T-cell (primary cell): ENCODE measurements at regions not wholly inside any gene's neighbourhood (a gene's known extent, or its start where the extent isn't known, plus 50 kb on each side); places are given as distances from the start of the nearest gene placed in this dataset.

Experiments used
- ATAC-seq, 4 experiments: fragments of 200-7000 bp in 3 of 4; fragments of 150-1000 bp in 1 of 4; cut with Tn5 transposase; replicated peaks in 1 of 4; 1 replicate in 3 of 4; 2 replicates in 1 of 4; pipeline ENCODE4 v1.10.0; 2021; ENCODE audit warnings: moderate library complexity in 3 of 4, mild to moderate bottlenecking in 2 of 4, moderate number of reproducible peaks in 1 of 4
- CTCF ChIA-PET, 2 donors: fragments of 300-600 bp; sonication (Branson Sonifier 250); formaldehyde crosslinking; loops; one replicate each; lab custom pipeline; 2022; ENCODE audit warnings: antibody characterized with exemption in 2 of 2; lab: Charles Lee
- POLR2A ChIA-PET, 2 donors: fragments of 300-600 bp; sonication (Branson Sonifier 250); formaldehyde crosslinking; loops; one replicate each; lab custom pipeline; 2022; ENCODE audit warnings: antibody characterized with exemption in 2 of 2; lab: Charles Lee
- DNase-seq, 35 experiments: peaks; one replicate each; pipeline versions ENCODE4 v3.0.0 to v3.0.0-alpha.2; 2013 to 2023
- H3K27ac ChIP-seq: one replicate; pipeline ENCODE4 v1.5.1; 2013; ENCODE audit warnings: low read length
- H3K27me3 ChIP-seq, 2 experiments: replicated peaks in 1 of 2; 1 replicate in 1 of 2; 2 replicates in 1 of 2; pipeline versions ENCODE4 v1.6.1 to v1.7.0; 2013; ENCODE audit warnings: low read length in 1 of 2, mixed read lengths in 1 of 2; ENCODE audit not compliant: control insufficient read depth in 2 of 2, insufficient read depth in 2 of 2; ENCODE audit errors: extremely low read depth in 1 of 2
- H3K36me3 ChIP-seq, 2 donors: 1 replicate in 1 of 2; 2 replicates in 1 of 2; pipeline versions ENCODE4 v1.6.1 to v1.7.0; 2013; ENCODE audit warnings: low read length in 1 of 2; ENCODE audit not compliant: control insufficient read depth in 2 of 2, insufficient read depth in 1 of 2; ENCODE audit errors: extremely low read depth in 1 of 2
- H3K4me1 ChIP-seq, 2 experiments: 1 replicate in 1 of 2; 2 replicates in 1 of 2; pipeline versions ENCODE4 v1.6.1 to v1.7.0; 2013; ENCODE audit warnings: low read length in 2 of 2, mixed read lengths in 1 of 2; ENCODE audit not compliant: insufficient read depth in 2 of 2, control insufficient read depth in 1 of 2; ENCODE audit errors: extremely low read depth in 1 of 2
- H3K4me3 ChIP-seq, 2 donors: 1 replicate in 1 of 2; 2 replicates in 1 of 2; pipeline versions ENCODE4 v1.5.1 to v1.7.0; 2013; ENCODE audit warnings: mild to moderate bottlenecking in 2 of 2, low read length in 1 of 2, moderate library complexity in 1 of 2; ENCODE audit not compliant: control insufficient read depth in 1 of 2; ENCODE audit errors: extremely low read depth in 1 of 2
- H3K9me3 ChIP-seq: 2 replicates; pipeline ENCODE4 v1.7.0; 2013
- H3K27ac Mint-ChIP-seq, 2 donors: one replicate each; pipeline ENCODE4 v1.8.0; 2020 to 2021; ENCODE audit warnings: mild to moderate bottlenecking in 2 of 2, mixed read lengths in 2 of 2
- H3K27me3 Mint-ChIP-seq, 2 donors: one replicate each; pipeline ENCODE4 v1.8.0; 2021 to 2022; ENCODE audit warnings: mixed read lengths in 2 of 2
- H3K36me3 Mint-ChIP-seq: one replicate; pipeline ENCODE4 v1.8.0; 2021; ENCODE audit warnings: mixed read lengths
- H3K4me1 Mint-ChIP-seq, 3 donors: one replicate each; pipeline ENCODE4 v1.8.0; 2020 to 2022; ENCODE audit warnings: mixed read lengths in 3 of 3, mild to moderate bottlenecking in 1 of 3
- H3K4me3 Mint-ChIP-seq, 3 donors: one replicate each; pipeline ENCODE4 v1.8.0; 2020 to 2022; ENCODE audit warnings: mild to moderate bottlenecking in 3 of 3, mixed read lengths in 3 of 3, moderate library complexity in 3 of 3
- H3K9me3 Mint-ChIP-seq, 3 donors: one replicate each; pipeline ENCODE4 v1.8.0; 2020 to 2022; ENCODE audit warnings: mixed read lengths in 3 of 3
- WGBS: methylation state at CpG from one replicate; pipeline ENCODE4 v1.1.5; 2013; ENCODE audit warnings: missing lambda C conversion rate; ENCODE audit not compliant: insufficient coverage; 5-methylcytosine and 5-hydroxymethylcytosine counted together

- Mint-ChIP-seq H3K9me3 (no peaks in the 10 kb centered on the region), H3K4me1 (peaks cover 4 to 26% (median 20%) of the 10 kb centered on the region in 3 donors), H3K27ac (no peak overlapping the region), H3K27me3 (peaks cover 0 to 4% of the 10 kb centered on the region in 2 donors), H3K36me3 (no peaks in the 10 kb centered on the region), H3K4me3 (no peak overlapping the region)
- ChIA-PET POLR2A (no interaction called here), CTCF (no interaction called here)
- H3K27me3 ChIP-seq, result no peaks in the 10 kb centered on the region
- no peaks in the 10 kb centered on the region for H3K36me3 ChIP-seq
- H3K27ac ChIP-seq, result no peak overlapping the region
- DNase-seq (no peak), ATAC-seq (no peak)
- WGBS, result no CpG with 5 or more reads among the region's 2 CpGs
- no peak overlapping the region for H3K4me3 ChIP-seq
- H3K9me3 ChIP-seq, result no peaks in the 10 kb centered on the region
- peaks cover 0 to 15% of the 10 kb centered on the region in 2 experiments for H3K4me1 ChIP-seq
Observed at GRCh38 chr11:129266536-129266935, 74.4 kb upstream of the ARHGAP32 start.

- H3K27ac Mint-ChIP-seq, result no peak overlapping the region
- no peaks in the 10 kb centered on the region for H3K9me3 Mint-ChIP-seq
Observed at GRCh38 chr11:129265125-129265788, 73.1 kb upstream of the ARHGAP32 start.

GRCh38 chr11:129264114-129264513, 72.0 kb upstream of the ARHGAP32 start:
- H3K4me1 Mint-ChIP-seq, result peaks cover 0 to 9% (median 7%) of the 10 kb centered on the region in 3 donors
- no peak for DNase-seq
- no CpG with 5 or more reads among the region's 2 CpGs for WGBS
- H3K4me3 Mint-ChIP-seq, result no peak overlapping the region
- Histone ChIP-seq H3K27ac (no peak overlapping the region), H3K36me3 (no peaks in the 10 kb centered on the region), H3K27me3 (no peaks in the 10 kb centered on the region), H3K9me3 (no peaks in the 10 kb centered on the region), H3K4me1 (peaks cover 0 to 16% of the 10 kb centered on the region in 2 experiments), H3K4me3 (no peak overlapping the region)
- no peaks in the 10 kb centered on the region for H3K27me3 Mint-ChIP-seq
- ChIA-PET CTCF (no interaction called here), POLR2A (interaction anchor here in 1 of 2 donors (0.6 kb wide), 1 partner anchor 740 kb away, joined by 5 read pairs; no protein-coding TSS in a partner anchor)
- H3K36me3 Mint-ChIP-seq, result no peaks in the 10 kb centered on the region
- no peak for ATAC-seq
- H3K9me3 Mint-ChIP-seq, result no peaks in the 10 kb centered on the region
- H3K27ac Mint-ChIP-seq, result no peak overlapping the region

More at GRCh38 chr11:129265125-129265788, 73.1 kb upstream of the ARHGAP32 start:
- Mint-ChIP-seq H3K27me3 (no peaks in the 10 kb centered on the region), H3K4me3 (no peak overlapping the region), H3K36me3 (no peaks in the 10 kb centered on the region), H3K4me1 (peaks cover 0 to 13% (median 11%) of the 10 kb centered on the region in 3 donors)
- no peaks in the 10 kb centered on the region for H3K27me3 ChIP-seq
- no peaks in the 10 kb centered on the region for H3K9me3 ChIP-seq
- ChIA-PET CTCF (interaction anchor here in 1 of 2 donors (0.9 kb wide), 1 partner anchor 9 kb away, joined by 3 read pairs; no protein-coding TSS in a partner anchor), POLR2A (no interaction called here)
- no peak overlapping the region for H3K4me3 ChIP-seq
- H3K4me1 ChIP-seq, result peaks cover 0 to 16% of the 10 kb centered on the region in 2 experiments
- ATAC-seq, result no peak
- H3K27ac ChIP-seq, result no peak overlapping the region
- no peaks in the 10 kb centered on the region for H3K36me3 ChIP-seq
- DNase-seq, result no peak
- WGBS, result no CpG with 5 or more reads among the region's 5 CpGs

DNA sequence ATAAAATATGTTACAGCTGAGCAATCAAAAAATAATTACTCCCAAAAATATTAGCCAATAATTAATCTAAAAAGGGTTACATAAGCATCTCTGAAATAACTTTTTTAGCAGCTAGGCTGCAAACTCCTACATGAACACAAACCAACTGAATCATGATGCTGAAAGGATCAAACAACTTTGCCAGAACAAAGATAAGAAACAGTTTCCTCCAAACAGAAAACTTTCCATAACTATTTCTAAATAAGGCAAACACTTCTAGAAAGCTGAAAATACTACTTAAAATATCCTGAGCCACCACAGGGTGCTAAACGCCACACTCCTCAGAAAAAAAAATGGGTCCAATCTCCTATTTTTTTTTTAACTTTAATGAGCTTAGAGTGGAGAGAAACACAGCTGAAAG, 68.6 kb upstream of the ARHGAP32 start:
- H3K27me3 ChIP-seq, result no peaks in the 10 kb centered on the region
- H3K4me3 ChIP-seq, result no peak overlapping the region
- H3K9me3 ChIP-seq, result no peaks in the 10 kb centered on the region
- DNase-seq (no peak), ATAC-seq (no peak)
- peaks cover 0 to 8% (median 2%) of the 10 kb centered on the region in 3 donors for H3K4me1 Mint-ChIP-seq
- H3K27me3 Mint-ChIP-seq, result no peaks in the 10 kb centered on the region
- no peaks in the 10 kb centered on the region for H3K36me3 Mint-ChIP-seq
- no peak overlapping the region for H3K4me3 Mint-ChIP-seq
- no peaks in the 10 kb centered on the region for H3K9me3 Mint-ChIP-seq
- no peak overlapping the region for H3K27ac ChIP-seq
- CTCF ChIA-PET, result interaction anchor here in 1 of 2 donors (0.6 kb wide), 1 partner anchor 46 kb away, joined by 3 read pairs; no protein-coding TSS in a partner anchor
- H3K27ac Mint-ChIP-seq, result no peak overlapping the region
- H3K4me1 ChIP-seq, result peaks cover 0 to 7% of the 10 kb centered on the region in 2 experiments
- POLR2A ChIA-PET, result interaction anchor here in 1 of 2 donors (0.7 kb wide), 1 partner anchor 9 kb away, joined by 5 read pairs; no protein-coding TSS in a partner anchor
- no peaks in the 10 kb centered on the region for H3K36me3 ChIP-seq
- no CpG with 5 or more reads among the region's 1 CpG for WGBS

- Mint-ChIP-seq H3K36me3 (no peaks in the 10 kb centered on the region), H3K9me3 (no peaks in the 10 kb centered on the region), H3K4me3 (no peak overlapping the region), H3K4me1 (peaks cover 0 to 8% (median 2%) of the 10 kb centered on the region in 3 donors), H3K27ac (no peak overlapping the region), H3K27me3 (no peaks in the 10 kb centered on the region)
- DNase-seq, result no peak
- H3K36me3 ChIP-seq, result no peaks in the 10 kb centered on the region
- POLR2A ChIA-PET, result interaction anchor here in 1 of 2 donors (0.5 kb wide), 1 partner anchor 1168 kb away, joined by 3 read pairs; no protein-coding TSS in a partner anchor
- WGBS, result 100% methylated on average over 1 of the region's 3 CpGs
- no peaks in the 10 kb centered on the region for H3K27me3 ChIP-seq
- H3K27ac ChIP-seq, result no peak overlapping the region
- H3K4me3 ChIP-seq, result no peak overlapping the region
- H3K9me3 ChIP-seq, result no peaks in the 10 kb centered on the region
- CTCF ChIA-PET, result no interaction called here
- no peak for ATAC-seq
- peaks cover 0 to 7% of the 10 kb centered on the region in 2 experiments for H3K4me1 ChIP-seq
Observed at GRCh38 chr11:129259931-129260348, 67.8 kb upstream of the ARHGAP32 start.

DNA sequence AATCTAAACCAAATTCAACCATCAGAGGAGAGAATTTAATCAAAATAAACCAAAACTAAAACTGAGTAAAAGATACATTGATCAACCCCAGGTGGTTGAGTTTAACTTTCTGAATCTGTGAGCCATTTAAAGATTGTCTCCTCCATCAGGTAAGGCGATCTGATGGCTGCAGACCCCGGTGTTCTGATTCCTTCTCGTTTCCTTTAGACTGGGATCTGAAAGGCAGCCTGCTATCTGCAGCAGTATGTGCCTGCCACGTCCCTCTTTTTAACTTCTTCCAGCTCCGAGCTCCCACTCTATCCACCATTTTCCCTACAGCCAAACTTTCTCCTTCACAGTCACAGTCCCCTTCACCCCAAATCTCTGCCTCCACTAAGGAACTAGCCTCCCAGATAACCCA, 66.1 kb upstream of the ARHGAP32 start:
- ChIA-PET CTCF (interaction anchor here in 1 of 2 donors (1.2 kb wide), 1 partner anchor 52 kb away, joined by 3 read pairs; no protein-coding TSS in a partner anchor), POLR2A (no interaction called here)
- Histone ChIP-seq H3K4me1 (peaks cover 0 to 7% of the 10 kb centered on the region in 2 experiments), H3K36me3 (no peaks in the 10 kb centered on the region), H3K9me3 (no peaks in the 10 kb centered on the region), H3K4me3 (no peak overlapping the region), H3K27me3 (no peaks in the 10 kb centered on the region), H3K27ac (no peak overlapping the region)
- Mint-ChIP-seq H3K27ac (no peak overlapping the region), H3K9me3 (no peaks in the 10 kb centered on the region), H3K27me3 (no peaks in the 10 kb centered on the region), H3K4me3 (no peak overlapping the region), H3K4me1 (peaks cover 0 to 8% (median 2%) of the 10 kb centered on the region in 3 donors), H3K36me3 (no peaks in the 10 kb centered on the region)
- DNase-seq, result no peak
- no peak for ATAC-seq
- 53% methylated on average over 4 of the region's 5 CpGs for WGBS
